HK-2 (cell line): ENCODE measurements at regions not wholly inside any gene's neighbourhood (a gene's known extent, or its start where the extent isn't known, plus 50 kb on each side); places are given as distances from the start of the nearest gene placed in this dataset.
"Not testable (repeated sequence)": the region's sequence is repeated elsewhere in the genome, so short reads cannot be mapped to it uniquely, and the experiment has no call there.

Experiments used
- DNase-seq: peaks from one replicate; pipeline ENCODE4 v3.0.0-alpha.2; 2018; ENCODE audit not compliant: unreplicated experiment

- not testable (repeated sequence) for DNase-seq
Measured at GRCh38 chr20:47983642-47984041, 198.4 kb upstream of the SULF2 start.

- no peak for DNase-seq
Measured at GRCh38 chr20:47982574-47983360, 197.5 kb upstream of the SULF2 start.

GRCh38 chr20:47981222-47981621 lies 195.9 kb upstream of the SULF2 start:
- no peak for DNase-seq

GRCh38 chr20:47980336-47981177 lies 195.3 kb upstream of the SULF2 start:
- no peak for DNase-seq

GRCh38 chr20:47979361-47980095 lies 194.2 kb upstream of the SULF2 start:
- DNase-seq: not testable (repeated sequence)

GRCh38 chr20:47978428-47979120 lies 193.3 kb upstream of the SULF2 start:
- not testable (repeated sequence) for DNase-seq

- not testable (repeated sequence) for DNase-seq
Measured at GRCh38 chr20:47977789-47978252, 192.5 kb upstream of the SULF2 start.

GRCh38 chr20:47977017-47977788 lies 191.9 kb upstream of the SULF2 start:
- not testable (repeated sequence) for DNase-seq

- no peak for DNase-seq
Measured at GRCh38 chr20:47974234-47974878, 189.1 kb upstream of the SULF2 start.

- no peak for DNase-seq
Measured at GRCh38 chr20:47973519-47974233, 188.4 kb upstream of the SULF2 start.

GRCh38 chr20:47972916-47973309 lies 187.6 kb upstream of the SULF2 start:
- DNase-seq: no peak

GRCh38 chr20:47972297-47972915 lies 187.1 kb upstream of the SULF2 start:
- not testable (repeated sequence) for DNase-seq

- no peak for DNase-seq
Measured at GRCh38 chr20:47971058-47971791, 185.9 kb upstream of the SULF2 start.

- no peak for DNase-seq
Measured at GRCh38 chr20:47970282-47970903, 185.1 kb upstream of the SULF2 start.

- no peak for DNase-seq
Measured at GRCh38 chr20:47969426-47969825, 184.1 kb upstream of the SULF2 start.

GRCh38 chr20:47968541-47969310 lies 183.4 kb upstream of the SULF2 start:
- no peak for DNase-seq

GRCh38 chr20:47964149-47964548 lies 178.9 kb upstream of the SULF2 start:
- no peak for DNase-seq
